LoVo (cell line): ENCODE measurements at regions not wholly inside any gene's neighbourhood (a gene's known extent, or its start where the extent isn't known, plus 50 kb on each side); places are given as distances from the start of the nearest gene placed in this dataset.
"Not testable (repeated sequence)": the region's sequence is repeated elsewhere in the genome, so short reads cannot be mapped to it uniquely, and the experiment has no call there.

Experiments used
- DNase-seq: peaks from one replicate; pipeline ENCODE4 v3.0.0-alpha.2; 2016; ENCODE audit warnings: low spot score

GRCh38 chr4:160082432-160083207 is 979.7 kb downstream of the RAPGEF2 start:
- DNase-seq: no peak

GRCh38 chr4:160091631-160092030 is 988.8 kb downstream of the RAPGEF2 start:
- DNase-seq: no peak

DNA sequence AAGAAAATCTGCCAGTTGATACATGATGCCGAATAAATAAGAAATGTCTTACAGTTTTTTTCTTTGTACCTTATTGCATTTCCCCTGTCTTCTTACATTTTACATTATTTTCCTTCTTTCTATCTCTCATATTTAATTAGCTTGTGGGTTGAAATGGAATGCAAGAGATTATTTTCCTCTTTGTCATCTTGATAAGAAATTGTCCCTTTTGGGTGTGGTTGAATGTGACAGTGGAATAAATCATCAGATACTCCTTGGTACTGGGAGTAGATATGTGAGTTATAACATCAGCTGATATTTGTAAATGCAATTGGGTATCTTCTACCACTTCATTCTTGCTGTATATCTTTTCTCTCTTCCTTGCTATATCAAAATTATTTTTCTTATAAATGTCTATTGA is 997.4 kb downstream of the RAPGEF2 start:
- DNase-seq: peak; percentile 24

- DNase-seq: no peak
Observed at GRCh38 chr4:160110891-160111290, 1008.0 kb downstream of the RAPGEF2 start.

DNA sequence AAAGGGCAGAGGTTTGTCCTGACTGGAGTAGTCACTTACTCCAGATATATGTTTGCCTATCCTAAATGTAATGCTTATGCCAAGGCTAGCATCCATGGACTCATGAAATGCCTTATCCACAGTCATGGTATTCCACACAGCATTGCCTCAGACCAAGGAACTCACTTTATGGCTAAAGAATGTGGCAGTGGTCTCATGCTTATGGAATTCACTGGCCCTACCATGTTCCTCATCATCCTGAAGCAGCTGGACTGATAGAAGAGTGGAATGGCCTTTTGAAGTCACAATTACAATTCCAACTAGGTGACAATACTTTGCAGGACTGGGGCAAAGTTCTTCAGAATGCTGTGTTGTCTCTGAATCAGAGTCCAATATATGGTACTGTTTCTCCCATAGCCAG is 1014.8 kb downstream of the RAPGEF2 start:
- no peak for DNase-seq

GRCh38 chr4:160125576-160126287 is 1022.9 kb downstream of the RAPGEF2 start:
- DNase-seq: not testable (repeated sequence)

DNA sequence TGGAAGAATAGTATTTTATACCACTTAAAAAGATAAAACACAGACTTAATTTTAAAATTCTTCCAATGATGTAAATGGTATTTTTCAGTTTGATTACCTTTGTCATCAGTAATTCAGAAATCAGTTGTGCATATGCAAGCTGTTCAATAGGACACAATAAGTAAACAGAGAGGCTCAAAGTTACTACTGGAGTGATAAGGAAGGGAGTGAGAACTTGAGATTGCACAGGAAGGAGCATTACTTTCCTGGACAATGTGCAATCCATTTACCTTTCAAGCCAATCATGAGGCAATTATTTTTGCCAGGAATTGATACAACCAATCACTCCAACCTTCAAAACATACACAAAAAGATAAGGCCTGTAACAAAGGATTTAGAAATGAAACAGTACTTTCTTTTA is 1024.3 kb downstream of the RAPGEF2 start:
- DNase-seq: no peak

GRCh38 chr4:160129439-160129838 is 1026.6 kb downstream of the RAPGEF2 start:
- DNase-seq: peak; percentile 46

- peak; percentile 43 for DNase-seq
Observed at GRCh38 chr4:160136021-160136420, 1033.1 kb downstream of the RAPGEF2 start.

- no peak for DNase-seq
Observed at GRCh38 chr4:160141206-160141605, 1038.3 kb downstream of the RAPGEF2 start.

- no peak for DNase-seq
Observed at GRCh38 chr4:160142579-160142978, 1039.7 kb downstream of the RAPGEF2 start.

GRCh38 chr4:160143574-160143973 is 1040.7 kb downstream of the RAPGEF2 start:
- peak; percentile 32 for DNase-seq

GRCh38 chr4:160159457-160159856 is 1056.6 kb downstream of the RAPGEF2 start:
- DNase-seq: no peak

GRCh38 chr4:160161026-160161425 is 1058.1 kb downstream of the RAPGEF2 start:
- no peak for DNase-seq

- no peak for DNase-seq
Observed at GRCh38 chr4:160175064-160175643, 1072.3 kb downstream of the RAPGEF2 start.

DNA sequence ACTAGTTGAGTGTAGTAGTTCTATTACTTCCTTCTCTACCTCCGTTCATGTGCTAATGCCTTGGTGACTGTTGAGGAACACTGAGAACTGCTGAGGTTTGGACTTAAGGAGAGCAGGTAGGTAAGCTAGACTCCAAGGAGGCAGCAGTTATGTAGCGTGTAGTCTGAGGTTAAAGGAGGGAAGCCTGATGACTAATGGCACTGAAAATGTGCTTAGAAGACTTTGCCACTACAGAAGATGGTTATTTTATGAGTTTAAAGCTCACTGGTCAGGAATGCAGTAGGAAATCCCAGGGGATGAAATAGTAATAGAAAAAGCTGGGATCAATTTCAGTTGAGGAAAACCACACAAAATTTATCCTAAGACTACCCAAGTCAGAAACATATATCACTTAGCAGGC is 1077.3 kb downstream of the RAPGEF2 start:
- peak; percentile 58 for DNase-seq

DNA sequence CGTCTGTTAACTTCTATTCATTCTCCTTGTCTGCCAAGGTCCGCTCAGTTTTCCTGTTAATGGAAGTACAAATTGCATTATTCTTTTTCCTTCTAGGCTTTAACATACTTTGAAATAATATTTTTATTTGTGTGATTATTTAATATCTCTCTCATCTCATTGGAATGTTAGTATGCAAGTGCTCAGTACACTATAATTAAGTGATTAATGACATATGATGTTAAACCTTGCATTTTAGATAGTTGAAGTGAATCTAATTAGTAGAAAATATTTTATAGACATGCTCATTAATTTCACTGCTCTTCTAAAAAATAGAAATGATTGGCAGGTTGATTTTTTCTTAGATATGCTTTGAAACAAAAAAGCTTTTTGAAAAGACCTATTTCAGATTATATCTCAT is 1079.8 kb downstream of the RAPGEF2 start:
- DNase-seq: no peak

DNA sequence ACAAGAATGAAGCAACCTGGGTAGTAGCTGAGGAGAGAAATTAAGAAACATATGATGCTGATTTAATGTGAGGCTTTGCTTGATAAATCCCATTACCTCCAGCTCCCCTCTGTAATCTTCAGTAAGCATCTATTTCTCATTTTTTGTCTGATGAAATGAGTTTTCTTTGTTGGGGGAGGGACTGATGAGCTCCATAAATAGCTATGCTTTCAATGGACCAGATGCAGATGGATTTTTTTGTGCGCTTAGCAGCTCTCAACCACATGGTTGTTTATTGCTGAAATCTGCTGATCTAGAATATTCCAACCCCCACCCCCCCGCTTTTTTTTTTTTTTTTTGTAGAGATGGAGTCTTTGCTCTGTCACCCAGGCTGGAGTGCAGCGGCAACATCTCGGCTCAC is 1082.0 kb downstream of the RAPGEF2 start:
- DNase-seq: no peak

DNA sequence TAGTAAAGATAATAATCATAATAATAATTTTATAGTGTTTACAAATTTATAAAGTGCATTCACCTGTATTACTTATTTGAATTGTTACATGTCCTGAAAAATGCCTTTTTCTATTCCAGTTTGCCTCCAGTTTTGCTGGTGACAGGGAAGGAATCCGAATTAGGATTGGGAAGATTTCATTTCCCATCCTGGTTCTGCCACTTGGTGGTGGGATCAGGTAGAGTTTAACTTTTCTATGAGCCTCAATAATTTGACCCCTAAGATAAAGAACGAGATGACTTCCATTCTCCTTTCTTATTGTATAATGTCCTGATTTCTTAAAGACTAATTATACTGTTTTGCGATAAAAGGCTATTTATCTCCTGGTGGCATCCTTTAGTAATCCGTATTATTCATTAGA is 1090.9 kb downstream of the RAPGEF2 start:
- DNase-seq: no peak

- no peak for DNase-seq
Observed at GRCh38 chr4:160194716-160195115, 1091.8 kb downstream of the RAPGEF2 start.

DNA sequence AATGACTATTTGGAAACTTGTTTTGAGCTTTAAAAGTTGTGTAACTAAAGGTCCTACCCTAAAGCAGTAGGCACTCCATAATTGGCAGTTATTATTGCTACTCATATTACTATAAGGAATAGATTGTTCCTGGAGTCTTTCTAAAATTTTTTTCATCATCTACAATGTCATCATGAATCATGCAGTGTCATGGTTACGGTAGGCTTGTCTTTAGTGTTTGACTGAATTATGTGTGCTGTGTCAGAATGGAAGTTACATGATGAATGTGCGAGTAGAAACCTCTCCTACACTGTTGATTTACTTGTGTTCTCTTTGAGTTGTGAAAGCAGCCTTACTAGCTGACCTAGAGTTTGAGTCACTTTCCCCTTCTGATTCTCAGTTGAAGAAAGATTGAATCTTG is 1099.9 kb downstream of the RAPGEF2 start:
- DNase-seq: no peak

DNA sequence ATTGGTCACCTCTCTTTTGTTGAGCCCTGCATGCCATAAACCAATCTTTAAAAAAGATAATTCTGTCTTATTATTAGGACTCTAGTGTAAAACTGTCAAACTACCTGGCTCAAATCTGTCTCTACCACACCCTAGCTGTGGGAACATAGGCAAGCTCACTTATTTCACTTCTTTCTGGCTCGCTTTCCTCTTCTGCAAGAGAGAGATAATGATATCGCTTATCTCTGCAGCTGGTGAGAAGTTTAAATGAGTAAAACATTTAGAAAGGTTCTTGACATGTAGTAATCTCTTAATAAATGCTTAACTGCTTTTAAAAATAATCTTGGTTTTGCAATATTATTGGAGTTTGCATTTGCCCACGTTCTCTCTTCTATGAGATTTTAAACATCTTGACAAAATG is 1109.2 kb downstream of the RAPGEF2 start:
- DNase-seq: no peak

DNA sequence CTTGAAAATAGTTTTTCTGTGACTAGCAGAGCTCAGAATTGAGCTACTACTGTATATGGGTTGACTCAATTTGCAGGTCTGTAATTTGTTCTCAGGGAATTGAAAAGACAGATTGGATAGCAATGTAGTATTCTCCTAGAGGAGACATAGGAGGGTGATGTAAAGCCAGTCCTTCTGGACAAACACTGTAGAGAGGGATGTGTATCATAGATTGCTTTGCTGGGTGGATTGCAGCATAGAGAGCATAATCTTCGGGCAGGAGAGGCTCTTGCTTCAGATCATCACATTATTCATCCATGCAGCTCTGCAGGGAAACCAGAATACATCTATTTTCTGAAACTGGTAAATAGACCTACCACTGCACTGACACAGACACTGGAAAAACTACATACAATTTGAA is 1110.5 kb downstream of the RAPGEF2 start:
- no peak for DNase-seq
